Activated B cell treated with CpG ODN at 0.5 μM for 24 hours (primary cell): ENCODE measurements at regions not wholly inside any gene's neighbourhood (a gene's known extent, or its start where the extent isn't known, plus 50 kb on each side); places are given as distances from the start of the nearest gene placed in this dataset.
"Not testable (repeated sequence)": the region's sequence is repeated elsewhere in the genome, so short reads cannot be mapped to it uniquely, and the experiment has no call there.

Experiments
- ATAC-seq: fragments of 200-7000 bp; cut with Tn5 transposase; one replicate; pipeline ENCODE4 v1.10.0; 2021; ENCODE audit warnings: low read depth, mild to moderate bottlenecking, moderate library complexity
- CTCF ChIA-PET: fragments of 350-600 bp; sonication (Branson Sonifier 250); formaldehyde crosslinking; loops from one replicate; lab custom pipeline; 2021; ENCODE audit warnings: antibody characterized with exemption; lab: Charles Lee
- POLR2A ChIA-PET: fragments of 350-600 bp; sonication (Branson Sonifier 250); formaldehyde crosslinking; loops from one replicate; lab custom pipeline; 2021; ENCODE audit warnings: antibody characterized with exemption; lab: Charles Lee
- DNase-seq: peaks from one replicate; pipeline ENCODE4 v3.0.0; 2022
- H3K27ac Mint-ChIP-seq: one replicate; pipeline ENCODE4 v1.8.0; 2020; ENCODE audit warnings: mixed read lengths
- H3K27me3 Mint-ChIP-seq: one replicate; pipeline ENCODE4 v1.8.0; 2021; ENCODE audit warnings: mixed read lengths
- H3K36me3 Mint-ChIP-seq: one replicate; pipeline ENCODE4 v1.8.0; 2021; ENCODE audit warnings: low read depth, mixed read lengths
- H3K4me1 Mint-ChIP-seq: one replicate; pipeline ENCODE4 v1.8.0; 2021; ENCODE audit warnings: mixed read lengths
- H3K4me3 Mint-ChIP-seq: one replicate; pipeline ENCODE4 v1.8.0; 2020; ENCODE audit warnings: mild to moderate bottlenecking, mixed read lengths
- H3K9me3 Mint-ChIP-seq: one replicate; pipeline ENCODE4 v1.8.0; 2020; ENCODE audit warnings: mixed read lengths
- CTCF ChIP-seq: fragments of 200-600 bp; IDR thresholded peaks from one replicate; pipeline ENCODE4 v1.8.0; 2022; ENCODE audit warnings: antibody characterized with exemption, mild to moderate bottlenecking
- intact Hi-C: fragments of 100-400 bp; cut with micrococcal nuclease; formaldehyde crosslinking; loops from one replicate; pipeline ENCODE4 v1.15.1; 2024

GRCh38 chrX:109782994-109783700, 50.1 kb upstream of the ACSL4 start:
- TF ChIP-seq CTCF: no peak
- ATAC-seq (no peak), DNase-seq (no peak)
- Mint-ChIP-seq H3K4me1 (peaks cover 8% of the 10 kb centered on the region), H3K4me3 (no peak overlapping the region), H3K27me3 (no peaks in the 10 kb centered on the region), H3K9me3 (no peaks in the 10 kb centered on the region), H3K36me3 (no peaks in the 10 kb centered on the region), H3K27ac (no peak overlapping the region)
- ChIA-PET CTCF (no interaction called here), POLR2A (interaction anchor here (1.5 kb wide), 1 partner anchor 8 kb away, joined by 6 read pairs; no protein-coding TSS in a partner anchor)
- intact Hi-C loops: no loop called here

- Mint-ChIP-seq H3K4me3 (no peak overlapping the region), H3K4me1 (peaks cover 8% of the 10 kb centered on the region), H3K36me3 (no peaks in the 10 kb centered on the region), H3K27ac (no peak overlapping the region), H3K27me3 (no peaks in the 10 kb centered on the region), H3K9me3 (no peaks in the 10 kb centered on the region)
- CTCF ChIA-PET: no interaction called here
- ATAC-seq (no peak), DNase-seq (no peak)
- TF ChIP-seq CTCF: no peak
- intact Hi-C loops: no loop called here
- POLR2A ChIA-PET: interaction anchor here (1.5 kb wide), 1 partner anchor 9 kb away, joined by 6 read pairs; no protein-coding TSS in a partner anchor
Measured at GRCh38 chrX:109783701-109784079, 50.6 kb upstream of the ACSL4 start.

- H3K9me3 Mint-ChIP-seq: no peaks in the 10 kb centered on the region
- CTCF ChIA-PET: no interaction called here
Measured at GRCh38 chrX:109785053-109785452, 52.0 kb upstream of the ACSL4 start.

GRCh38 chrX:109790511-109790910, 57.5 kb upstream of the ACSL4 start:
- POLR2A ChIA-PET, H3K4me1 Mint-ChIP-seq, intact Hi-C loops, DNase-seq, H3K27me3 Mint-ChIP-seq, H3K36me3 Mint-ChIP-seq, CTCF ChIA-PET, H3K27ac Mint-ChIP-seq, H3K4me3 Mint-ChIP-seq, ATAC-seq, H3K9me3 Mint-ChIP-seq: not testable (repeated sequence)

More at GRCh38 chrX:109785053-109785452, 52.0 kb upstream of the ACSL4 start:
- intact Hi-C loops: no loop called here
- H3K4me3 Mint-ChIP-seq: no peak overlapping the region
- TF ChIP-seq CTCF: no peak
- H3K4me1 Mint-ChIP-seq: peaks cover 8% of the 10 kb centered on the region
- DNase-seq (no peak), ATAC-seq (no peak)
- H3K27ac Mint-ChIP-seq: no peak overlapping the region
- H3K36me3 Mint-ChIP-seq: no peaks in the 10 kb centered on the region
- POLR2A ChIA-PET: no interaction called here
- H3K27me3 Mint-ChIP-seq: no peaks in the 10 kb centered on the region

- Mint-ChIP-seq H3K4me3 (no peak overlapping the region), H3K27me3 (no peaks in the 10 kb centered on the region), H3K4me1 (no peaks in the 10 kb centered on the region), H3K27ac (no peak overlapping the region), H3K36me3 (no peaks in the 10 kb centered on the region), H3K9me3 (no peaks in the 10 kb centered on the region)
- no peak for ATAC-seq
- no peak for TF ChIP-seq CTCF
- no peak for DNase-seq
- ChIA-PET CTCF (no interaction called here), POLR2A (no interaction called here)
- intact Hi-C loops: no loop called here
Measured at GRCh38 chrX:109793191-109793590, 60.1 kb upstream of the ACSL4 start.

- no peaks in the 10 kb centered on the region for H3K4me1 Mint-ChIP-seq
Measured at GRCh38 chrX:109795682-109796081, 62.6 kb upstream of the ACSL4 start.

More at GRCh38 chrX:109795682-109796081, 62.6 kb upstream of the ACSL4 start:
- H3K36me3 Mint-ChIP-seq: no peaks in the 10 kb centered on the region
- intact Hi-C loops: no loop called here
- no peaks in the 10 kb centered on the region for H3K27me3 Mint-ChIP-seq
- ATAC-seq (no peak), DNase-seq (no peak)
- POLR2A ChIA-PET: no interaction called here
- no peak overlapping the region for H3K27ac Mint-ChIP-seq
- CTCF ChIA-PET: no interaction called here
- no peak overlapping the region for H3K4me3 Mint-ChIP-seq
- TF ChIP-seq CTCF: no peak
- no peaks in the 10 kb centered on the region for H3K9me3 Mint-ChIP-seq
